Pons (tissue), 1 donor: ENCODE measurements at regions not wholly inside any gene's neighbourhood (a gene's known extent, or its start where the extent isn't known, plus 50 kb on each side); places are given as distances from the start of the nearest gene placed in this dataset.
"Not testable (repeated sequence)": the region's sequence is repeated elsewhere in the genome, so short reads cannot be mapped to it uniquely, and the experiment has no call there.

Source experiments
- DNase-seq: peaks from one replicate; pipeline ENCODE4 v3.0.0-alpha.2; 2016; ENCODE audit warnings: low spot score

GRCh38 chr19:31445406-31445805 lies 96.2 kb upstream of the TSHZ3 start:
- no peak for DNase-seq

- no peak for DNase-seq
Observed at GRCh38 chr19:31448221-31448657, 99.0 kb upstream of the TSHZ3 start.

- DNase-seq = no peak
Observed at GRCh38 chr19:31449379-31449778, 100.1 kb upstream of the TSHZ3 start.

- DNase-seq = no peak
Observed at GRCh38 chr19:31450696-31451095, 101.5 kb upstream of the TSHZ3 start.

- DNase-seq = no peak
Observed at GRCh38 chr19:31451686-31452330, 102.6 kb upstream of the TSHZ3 start.

GRCh38 chr19:31459430-31459829 lies 110.2 kb upstream of the TSHZ3 start:
- DNase-seq = no peak

GRCh38 chr19:31461814-31462539 lies 112.7 kb upstream of the TSHZ3 start:
- no peak for DNase-seq

- no peak for DNase-seq
Observed at GRCh38 chr19:31470229-31470939, 121.1 kb upstream of the TSHZ3 start.

- no peak for DNase-seq
Observed at GRCh38 chr19:31470952-31471351, 121.7 kb upstream of the TSHZ3 start.

- no peak for DNase-seq
Observed at GRCh38 chr19:31478241-31478640, 129.0 kb upstream of the TSHZ3 start.

- no peak for DNase-seq
Observed at GRCh38 chr19:31483226-31483857, 134.1 kb upstream of the TSHZ3 start.

- not testable (repeated sequence) for DNase-seq
Observed at GRCh38 chr19:31484858-31485410, 135.7 kb upstream of the TSHZ3 start.

GRCh38 chr19:31485472-31485871 lies 136.2 kb upstream of the TSHZ3 start:
- no peak for DNase-seq

- no peak for DNase-seq
Observed at GRCh38 chr19:31491242-31491641, 142.0 kb upstream of the TSHZ3 start.

- no peak for DNase-seq
Observed at GRCh38 chr19:31492050-31492449, 142.8 kb upstream of the TSHZ3 start.

- no peak for DNase-seq
Observed at GRCh38 chr19:31496076-31496475, 146.8 kb upstream of the TSHZ3 start.

GRCh38 chr19:31497709-31498108 lies 148.5 kb upstream of the TSHZ3 start:
- DNase-seq = no peak

- no peak for DNase-seq
Observed at GRCh38 chr19:31498781-31499180, 149.5 kb upstream of the TSHZ3 start.

GRCh38 chr19:31499281-31500196 lies 150.3 kb upstream of the TSHZ3 start:
- DNase-seq = no peak

- no peak for DNase-seq
Observed at GRCh38 chr19:31500197-31500830, 151.1 kb upstream of the TSHZ3 start.

GRCh38 chr19:31500946-31501345 lies 151.7 kb upstream of the TSHZ3 start:
- DNase-seq = peak; percentile 3
